ENCODE measurements at regions not wholly inside any gene's neighbourhood (a gene's known extent, or its start where the extent isn't known, plus 50 kb on each side); places are given as distances from the start of the nearest gene placed in this dataset.
"Not testable (repeated sequence)": the region's sequence is repeated elsewhere in the genome, so short reads cannot be mapped to it uniquely, and the experiment has no call there.

GRCh38 chr5:112472614-112473013, 53.5 kb upstream of the EPB41L4A start:
- no peak for DNase-seq

- no peak for DNase-seq
Measured at GRCh38 chr5:112473989-112474388, 54.9 kb upstream of the EPB41L4A start.

GRCh38 chr5:112475747-112476365, 56.8 kb upstream of the EPB41L4A start:
- no peak for DNase-seq

- DNase-seq: no peak
Measured at GRCh38 chr5:112479418-112479817, 60.3 kb upstream of the EPB41L4A start.

- no peak for DNase-seq
Measured at GRCh38 chr5:112480501-112480900, 61.4 kb upstream of the EPB41L4A start.

- DNase-seq: no peak
Measured at GRCh38 chr5:112483704-112484103, 64.6 kb upstream of the EPB41L4A start.

GRCh38 chr5:112485934-112486355, 66.9 kb upstream of the EPB41L4A start:
- no peak for DNase-seq

GRCh38 chr5:112491257-112491656, 72.2 kb upstream of the EPB41L4A start:
- DNase-seq: no peak

GRCh38 chr5:112492291-112492690, 73.2 kb upstream of the EPB41L4A start:
- DNase-seq: no peak

- DNase-seq: not testable (repeated sequence)
Measured at GRCh38 chr5:112503749-112504501, 84.8 kb upstream of the EPB41L4A start.

GRCh38 chr5:112509097-112509496, 90.0 kb upstream of the EPB41L4A start:
- DNase-seq: not testable (repeated sequence)

- no peak for DNase-seq
Measured at GRCh38 chr5:112511920-112512319, 92.8 kb upstream of the EPB41L4A start.

GRCh38 chr5:112512901-112513300, 93.8 kb upstream of the EPB41L4A start:
- DNase-seq: no peak

- DNase-seq: no peak
Measured at GRCh38 chr5:112514111-112514510, 95.0 kb upstream of the EPB41L4A start.

- DNase-seq: not testable (repeated sequence)
Measured at GRCh38 chr5:112520474-112520873, 101.4 kb upstream of the EPB41L4A start.

- not testable (repeated sequence) for DNase-seq
Measured at GRCh38 chr5:112522891-112523673, 104.0 kb upstream of the EPB41L4A start.

GRCh38 chr5:112523674-112524263, 104.7 kb upstream of the EPB41L4A start:
- DNase-seq: not testable (repeated sequence)

GRCh38 chr5:112525217-112525616, 106.1 kb upstream of the EPB41L4A start:
- DNase-seq: no peak

GRCh38 chr5:112528928-112529327, 109.9 kb upstream of the EPB41L4A start:
- DNase-seq: no peak

- DNase-seq: no peak
Measured at GRCh38 chr5:112529525-112529924, 110.4 kb upstream of the EPB41L4A start.

GRCh38 chr5:112532654-112533360, 113.7 kb upstream of the EPB41L4A start:
- DNase-seq: no peak

GRCh38 chr5:112533362-112533761, 114.3 kb upstream of the EPB41L4A start:
- DNase-seq: no peak

Data from CD4-positive, alpha-beta T cell treated with Interleukin-17A for 4 hours (primary cell).